Chondrocyte (in vitro differentiated cells): ENCODE measurements at regions not wholly inside any gene's neighbourhood (a gene's known extent, or its start where the extent isn't known, plus 50 kb on each side); places are given as distances from the start of the nearest gene placed in this dataset.

ENCODE experiments used
- DNase-seq: peaks from one replicate; pipeline ENCODE4 v3.0.0; 2021; ENCODE audit warnings: mixed read lengths, low spot score
- H3K27ac Mint-ChIP-seq: one replicate; pipeline ENCODE4 v1.8.0; 2021; ENCODE audit warnings: mild to moderate bottlenecking, moderate library complexity, mixed read lengths; ENCODE audit not compliant: unreplicated experiment
- H3K27me3 Mint-ChIP-seq: 2 replicates; pipeline ENCODE4 v1.8.0; 2021; ENCODE audit warnings: low read depth, mixed read lengths
- H3K36me3 Mint-ChIP-seq: 2 replicates; pipeline ENCODE4 v1.8.0; 2021; ENCODE audit warnings: low read depth, mixed read lengths
- H3K4me1 Mint-ChIP-seq: 2 replicates; pipeline ENCODE4 v1.8.0; 2021; ENCODE audit warnings: low read depth, mild to moderate bottlenecking, mixed read lengths
- H3K4me3 Mint-ChIP-seq: one replicate; pipeline ENCODE4 v1.8.0; 2021; ENCODE audit warnings: mild to moderate bottlenecking, moderate library complexity, mixed read lengths; ENCODE audit not compliant: unreplicated experiment
- H3K9me3 Mint-ChIP-seq: 2 replicates; pipeline ENCODE4 v1.8.0; 2021; ENCODE audit warnings: low read depth, mixed read lengths
- CTCF ChIP-seq: fragments of 200-600 bp; sonication (generic); IDR thresholded peaks from 2 replicates; pipeline ENCODE4 v1.5.0; 2021; ENCODE audit warnings: antibody characterized with exemption, mild to moderate bottlenecking, moderate library complexity

- H3K36me3 Mint-ChIP-seq: no peaks in the 10 kb centered on the region
Measured at GRCh38 chr2:128783896-128784295, 465.2 kb upstream of the HS6ST1 start.

GRCh38 chr2:128784626-128785306 is 466.1 kb upstream of the HS6ST1 start:
- H3K36me3 Mint-ChIP-seq: no peaks in the 10 kb centered on the region
- H3K27ac Mint-ChIP-seq: no peak overlapping the region
- H3K27me3 Mint-ChIP-seq: peaks cover 10% of the 10 kb centered on the region
- H3K4me1 Mint-ChIP-seq: no peaks in the 10 kb centered on the region
- H3K4me3 Mint-ChIP-seq: no peak overlapping the region
- H3K9me3 Mint-ChIP-seq: no peaks in the 10 kb centered on the region
- DNase-seq: no peak
- no peak for TF ChIP-seq CTCF

More at GRCh38 chr2:128783896-128784295, 465.2 kb upstream of the HS6ST1 start:
- no peak for DNase-seq
- H3K27ac Mint-ChIP-seq: no peak overlapping the region
- H3K4me1 Mint-ChIP-seq: no peaks in the 10 kb centered on the region
- TF ChIP-seq CTCF: no peak
- H3K4me3 Mint-ChIP-seq: no peak overlapping the region
- no peaks in the 10 kb centered on the region for H3K9me3 Mint-ChIP-seq
- H3K27me3 Mint-ChIP-seq: peaks cover 10% of the 10 kb centered on the region

- no peaks in the 10 kb centered on the region for H3K4me1 Mint-ChIP-seq
- H3K27me3 Mint-ChIP-seq: peaks cover 10% of the 10 kb centered on the region
- DNase-seq: no peak
- H3K9me3 Mint-ChIP-seq: no peaks in the 10 kb centered on the region
- TF ChIP-seq CTCF: no peak
- no peaks in the 10 kb centered on the region for H3K36me3 Mint-ChIP-seq
- no peak overlapping the region for H3K27ac Mint-ChIP-seq
- no peak overlapping the region for H3K4me3 Mint-ChIP-seq
Measured at GRCh38 chr2:128786316-128786715, 467.6 kb upstream of the HS6ST1 start.

GRCh38 chr2:128786741-128787478 is 468.2 kb upstream of the HS6ST1 start:
- DNase-seq: no peak
- no peaks in the 10 kb centered on the region for H3K9me3 Mint-ChIP-seq
- H3K36me3 Mint-ChIP-seq: no peaks in the 10 kb centered on the region
- no peak for TF ChIP-seq CTCF
- H3K27me3 Mint-ChIP-seq: peaks cover 10% of the 10 kb centered on the region
- H3K4me3 Mint-ChIP-seq: no peak overlapping the region
- H3K27ac Mint-ChIP-seq: no peak overlapping the region
- H3K4me1 Mint-ChIP-seq: no peaks in the 10 kb centered on the region

GRCh38 chr2:128787616-128788015 is 468.9 kb upstream of the HS6ST1 start:
- no peak for TF ChIP-seq CTCF
- H3K9me3 Mint-ChIP-seq: no peaks in the 10 kb centered on the region
- no peaks in the 10 kb centered on the region for H3K36me3 Mint-ChIP-seq
- no peaks in the 10 kb centered on the region for H3K4me1 Mint-ChIP-seq
- DNase-seq: no peak
- no peak overlapping the region for H3K4me3 Mint-ChIP-seq
- peaks cover 7% of the 10 kb centered on the region for H3K27me3 Mint-ChIP-seq
- no peak overlapping the region for H3K27ac Mint-ChIP-seq
